ENCODE measurements at regions not wholly inside any gene's neighbourhood (a gene's known extent, or its start where the extent isn't known, plus 50 kb on each side); places are given as distances from the start of the nearest gene placed in this dataset.

DNA sequence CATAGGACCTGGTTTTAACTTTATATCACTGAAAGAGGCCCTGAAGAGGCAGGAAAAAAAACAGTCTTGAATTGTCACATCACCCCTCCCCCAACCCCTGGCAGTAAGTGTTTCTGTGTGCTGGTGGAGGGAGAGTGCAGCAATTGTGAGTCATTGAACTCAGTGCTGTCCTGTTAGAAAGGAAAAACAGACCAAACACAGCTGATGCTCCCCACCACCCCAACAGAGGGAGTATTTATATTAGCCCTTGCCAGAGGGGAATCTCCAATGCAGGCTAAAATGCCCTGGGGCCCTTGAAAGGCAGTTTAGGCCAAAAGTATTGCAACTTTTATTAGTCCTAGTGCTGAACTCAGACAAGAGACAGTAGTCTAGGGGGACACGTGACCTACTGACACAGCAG, 197.8 kb upstream of the AGTR2 start:
- TF ChIP-seq, protein P1, sequence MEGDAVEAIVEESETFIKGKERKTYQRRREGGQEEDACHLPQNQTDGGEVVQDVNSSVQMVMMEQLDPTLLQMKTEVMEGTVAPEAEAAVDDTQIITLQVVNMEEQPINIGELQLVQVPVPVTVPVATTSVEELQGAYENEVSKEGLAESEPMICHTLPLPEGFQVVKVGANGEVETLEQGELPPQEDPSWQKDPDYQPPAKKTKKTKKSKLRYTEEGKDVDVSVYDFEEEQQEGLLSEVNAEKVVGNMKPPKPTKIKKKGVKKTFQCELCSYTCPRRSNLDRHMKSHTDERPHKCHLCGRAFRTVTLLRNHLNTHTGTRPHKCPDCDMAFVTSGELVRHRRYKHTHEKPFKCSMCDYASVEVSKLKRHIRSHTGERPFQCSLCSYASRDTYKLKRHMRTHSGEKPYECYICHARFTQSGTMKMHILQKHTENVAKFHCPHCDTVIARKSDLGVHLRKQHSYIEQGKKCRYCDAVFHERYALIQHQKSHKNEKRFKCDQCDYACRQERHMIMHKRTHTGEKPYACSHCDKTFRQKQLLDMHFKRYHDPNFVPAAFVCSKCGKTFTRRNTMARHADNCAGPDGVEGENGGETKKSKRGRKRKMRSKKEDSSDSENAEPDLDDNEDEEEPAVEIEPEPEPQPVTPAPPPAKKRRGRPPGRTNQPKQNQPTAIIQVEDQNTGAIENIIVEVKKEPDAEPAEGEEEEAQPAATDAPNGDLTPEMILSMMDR (conservative IDR thresholded peaks at IDR 0.05 in 1 of 2, IDR thresholded peaks at IDR 0.05 in 1 of 2; ENCODE audit: extremely low read depth in 1 of 2, insufficient read depth in 1 of 2, low read depth in 1 of 2, low read length in 2 of 2) = no peak
- TF ChIP-seq EZH2 (IDR thresholded peaks at IDR 0.05; ENCODE audit: borderline replicate concordance, low read length) = no peak

All from mammary epithelial cell (primary cell).